Breast epithelium (tissue), 4 donors: ENCODE measurements at regions not wholly inside any gene's neighbourhood (a gene's known extent, or its start where the extent isn't known, plus 50 kb on each side); places are given as distances from the start of the nearest gene placed in this dataset.

Experiments
- DNase-seq, 2 donors: peaks; one replicate each; pipeline ENCODE4 v3.0.0-alpha.2; 2019; ENCODE audit warnings: low spot score in 2 of 2
- H3K27ac ChIP-seq, 2 donors: fragments of 200-600 bp; sonication (generic) in 1 of 2; one replicate each; pipeline ENCODE4 v1.5.1; 2016 to 2019; ENCODE audit warnings: mild to moderate bottlenecking in 1 of 2
- H3K27me3 ChIP-seq, 2 donors: fragments of 200-600 bp; sonication (generic) in 1 of 2; one replicate each; pipeline versions ENCODE4 v1.5.1 to v1.6.0; 2017 to 2019; ENCODE audit warnings: control low read depth in 1 of 2, mild to moderate bottlenecking in 1 of 2
- H3K36me3 ChIP-seq: fragments of 200-600 bp; one replicate; pipeline ENCODE4 v1.5.1; 2019
- H3K4me1 ChIP-seq, 2 donors: fragments of 200-600 bp; sonication (generic); one replicate each; pipeline ENCODE4 v1.5.1; 2016 to 2019; ENCODE audit warnings: control low read depth in 1 of 2
- H3K4me3 ChIP-seq, 3 donors: fragments of 200-600 bp; sonication (generic); 1 replicate in 2 of 3; 2 replicates in 1 of 3; pipeline ENCODE4 v1.5.1; 2016 to 2019; ENCODE audit warnings: mild to moderate bottlenecking in 3 of 3, moderate library complexity in 2 of 3
- H3K9me3 ChIP-seq, 2 donors: fragments of 200-600 bp; sonication (generic) in 1 of 2; one replicate each; pipeline ENCODE4 v1.5.1; 2016 to 2019; ENCODE audit warnings: control low read depth in 1 of 2
- CTCF ChIP-seq, 3 donors: fragments of 450-650 bp; IDR thresholded peaks; one replicate each; pipeline ENCODE4 v1.5.1; 2016 to 2017; ENCODE audit warnings: antibody characterized with exemption in 3 of 3, mild to moderate bottlenecking in 3 of 3, moderate library complexity in 3 of 3
- POLR2A ChIP-seq: fragments of 450-650 bp; IDR thresholded peaks from one replicate; pipeline ENCODE4 v1.6.1; 2016; ENCODE audit warnings: antibody characterized with exemption, mild to moderate bottlenecking, moderate library complexity
- POLR2AphosphoS5 ChIP-seq, 3 donors: sonication (generic); formaldehyde crosslinking; IDR thresholded peaks; one replicate each; pipeline ENCODE4 v1.6.1; 2017; ENCODE audit warnings: antibody characterized with exemption in 3 of 3
- intact Hi-C: fragments of 100-400 bp; cut with DNase I; formaldehyde crosslinking; loops from one replicate; pipeline ENCODE4 v1.15.1; 2023; ENCODE audit warnings: low total_unique reads

- no peak for TF ChIP-seq POLR2A
- Histone ChIP-seq H3K27me3 (no peaks in the 10 kb centered on the region), H3K4me1 (no peaks in the 10 kb centered on the region), H3K9me3 (no peaks in the 10 kb centered on the region), H3K4me3 (no peak overlapping the region), H3K36me3 (no peaks in the 10 kb centered on the region), H3K27ac (no peak overlapping the region)
- no peak for DNase-seq
- intact Hi-C loops: no loop called here
Measured at GRCh38 chr1:189597083-189597482, 880.6 kb downstream of the BRINP3 start.

GRCh38 chr1:189605226-189605625 is 872.4 kb downstream of the BRINP3 start:
- H3K27me3 ChIP-seq: no peaks in the 10 kb centered on the region
- no peaks in the 10 kb centered on the region for H3K4me1 ChIP-seq
- H3K9me3 ChIP-seq: no peaks in the 10 kb centered on the region
- no peaks in the 10 kb centered on the region for H3K36me3 ChIP-seq
- intact Hi-C loops: no loop called here
- H3K27ac ChIP-seq: no peak overlapping the region
- H3K4me3 ChIP-seq: no peak overlapping the region
- no peak for DNase-seq
- TF ChIP-seq POLR2AphosphoS5 (IDR thresholded peaks at IDR 0.05): no peak
- no peak for TF ChIP-seq POLR2A
- no peak for TF ChIP-seq CTCF (IDR thresholded peaks at IDR 0.05)

- intact Hi-C loops: no loop called here
- Histone ChIP-seq H3K27me3 (no peaks in the 10 kb centered on the region), H3K36me3 (no peaks in the 10 kb centered on the region), H3K4me3 (no peak overlapping the region), H3K9me3 (no peaks in the 10 kb centered on the region), H3K27ac (no peak overlapping the region), H3K4me1 (no peaks in the 10 kb centered on the region)
- no peak for DNase-seq
- TF ChIP-seq POLR2AphosphoS5 (IDR thresholded peaks at IDR 0.05) (no peak), CTCF (IDR thresholded peaks at IDR 0.05) (no peak), POLR2A (no peak)
Measured at GRCh38 chr1:189606047-189606446, 871.6 kb downstream of the BRINP3 start.

GRCh38 chr1:189606795-189607476 is 870.7 kb downstream of the BRINP3 start:
- no peak for TF ChIP-seq CTCF (IDR thresholded peaks at IDR 0.05)
- TF ChIP-seq POLR2AphosphoS5 (IDR thresholded peaks at IDR 0.05): no peak
- no peak for TF ChIP-seq POLR2A
- no peaks in the 10 kb centered on the region for H3K27me3 ChIP-seq
- no peak for DNase-seq
- no peak overlapping the region for H3K27ac ChIP-seq
- no peak overlapping the region for H3K4me3 ChIP-seq
- no peaks in the 10 kb centered on the region for H3K9me3 ChIP-seq
- no peaks in the 10 kb centered on the region for H3K36me3 ChIP-seq
- no peaks in the 10 kb centered on the region for H3K4me1 ChIP-seq
- intact Hi-C loops: no loop called here

GRCh38 chr1:189607477-189608096 is 870.1 kb downstream of the BRINP3 start:
- no peak overlapping the region for H3K27ac ChIP-seq
- H3K4me3 ChIP-seq: no peak overlapping the region
- no peaks in the 10 kb centered on the region for H3K4me1 ChIP-seq
- intact Hi-C loops: no loop called here
- TF ChIP-seq CTCF (IDR thresholded peaks at IDR 0.05) (no peak), POLR2A (no peak), POLR2AphosphoS5 (IDR thresholded peaks at IDR 0.05) (no peak)
- no peak for DNase-seq
- H3K36me3 ChIP-seq: no peaks in the 10 kb centered on the region
- H3K27me3 ChIP-seq: no peaks in the 10 kb centered on the region
- H3K9me3 ChIP-seq: no peaks in the 10 kb centered on the region
